ENCODE measurements at regions not wholly inside any gene's neighbourhood (a gene's known extent, or its start where the extent isn't known, plus 50 kb on each side); places are given as distances from the start of the nearest gene placed in this dataset.
A peak's percentile ranks its signal among the peaks of the same experiment; 100 is the strongest.

DNA sequence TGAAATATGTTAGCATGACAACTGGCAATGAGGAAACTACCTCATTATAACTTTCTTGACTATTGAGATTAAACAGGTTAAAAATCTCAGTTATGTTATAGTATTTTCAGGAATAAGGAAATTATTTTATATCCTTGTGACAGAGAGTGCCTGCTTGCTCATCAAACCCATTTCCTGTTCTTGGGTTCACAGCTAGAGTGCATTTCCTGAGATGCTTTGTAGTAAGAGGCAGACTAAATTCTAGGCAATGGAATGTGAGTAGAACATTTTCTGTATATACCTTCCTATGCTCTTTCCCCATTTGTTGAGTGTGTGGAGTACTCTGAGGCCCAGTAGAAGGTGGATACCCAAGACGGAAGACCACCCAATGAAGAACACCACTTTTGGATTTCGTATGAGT, 96.9 kb upstream of the CASK start:
- H3K36me3 ChIP-seq (ENCODE audit: insufficient read depth, low read length, poor library complexity, severe bottlenecking), result no peaks in the 10 kb centered on the region
- no peaks in the 10 kb centered on the region for H3K27me3 ChIP-seq (replicated peaks; ENCODE audit: insufficient read depth, low read depth, low read length, poor library complexity)
- intact Hi-C loops (cut with micrococcal nuclease; ENCODE audit: unreplicated experiment), result no loop called here
- no peak overlapping the region for H3K27ac ChIP-seq (ENCODE audit: low read depth, low read length, poor library complexity, severe bottlenecking)
- BruUV-seq (replicated peaks), result no TSS peak
- CTCF ChIA-PET, result no interaction called here
- H3K9me3 ChIP-seq (ENCODE audit: low read depth, low read length, poor library complexity, severe bottlenecking), result no peaks in the 10 kb centered on the region
- peak; percentile 14 for DNase-seq (ENCODE audit: low spot score)
- POLR2A ChIA-PET (ENCODE audit: low non-redundant PET), result no interaction called here
- no peaks in the 10 kb centered on the region for H3K4me1 ChIP-seq (ENCODE audit: insufficient read depth, low read length, poor library complexity, severe bottlenecking)
- TF ChIP-seq EZH2 (IDR thresholded peaks at IDR 0.05; ENCODE audit: borderline replicate concordance, low read depth, low read length, poor library complexity, severe bottlenecking) (no peak), CTCF (conservative IDR thresholded peaks at IDR 0.05; ENCODE audit: low read depth, low read length) (no peak)
- H3K4me3 ChIP-seq (ENCODE audit: low read depth, low read length, poor library complexity, severe bottlenecking), result no peak overlapping the region

- DNase-seq (ENCODE audit: low spot score), result no peak
- H3K4me3 ChIP-seq (ENCODE audit: low read depth, low read length, poor library complexity, severe bottlenecking), result no peak overlapping the region
- no peak for TF ChIP-seq CTCF (conservative IDR thresholded peaks at IDR 0.05; ENCODE audit: low read depth, low read length)
- no peak for TF ChIP-seq EZH2 (IDR thresholded peaks at IDR 0.05; ENCODE audit: borderline replicate concordance, low read depth, low read length, poor library complexity, severe bottlenecking)
- H3K27ac ChIP-seq (ENCODE audit: low read depth, low read length, poor library complexity, severe bottlenecking), result no peak overlapping the region
- no peaks in the 10 kb centered on the region for H3K9me3 ChIP-seq (ENCODE audit: low read depth, low read length, poor library complexity, severe bottlenecking)
- CTCF ChIA-PET, result no interaction called here
- H3K36me3 ChIP-seq (ENCODE audit: insufficient read depth, low read length, poor library complexity, severe bottlenecking), result no peaks in the 10 kb centered on the region
- intact Hi-C loops (cut with micrococcal nuclease; ENCODE audit: unreplicated experiment), result no loop called here
- POLR2A ChIA-PET (ENCODE audit: low non-redundant PET), result no interaction called here
- no peaks in the 10 kb centered on the region for H3K27me3 ChIP-seq (replicated peaks; ENCODE audit: insufficient read depth, low read depth, low read length, poor library complexity)
- H3K4me1 ChIP-seq (ENCODE audit: insufficient read depth, low read length, poor library complexity, severe bottlenecking), result no peaks in the 10 kb centered on the region
- no TSS peak for BruUV-seq (replicated peaks)
Observed at GRCh38 chrX:42017971-42018370, 94.6 kb upstream of the CASK start.

DNA sequence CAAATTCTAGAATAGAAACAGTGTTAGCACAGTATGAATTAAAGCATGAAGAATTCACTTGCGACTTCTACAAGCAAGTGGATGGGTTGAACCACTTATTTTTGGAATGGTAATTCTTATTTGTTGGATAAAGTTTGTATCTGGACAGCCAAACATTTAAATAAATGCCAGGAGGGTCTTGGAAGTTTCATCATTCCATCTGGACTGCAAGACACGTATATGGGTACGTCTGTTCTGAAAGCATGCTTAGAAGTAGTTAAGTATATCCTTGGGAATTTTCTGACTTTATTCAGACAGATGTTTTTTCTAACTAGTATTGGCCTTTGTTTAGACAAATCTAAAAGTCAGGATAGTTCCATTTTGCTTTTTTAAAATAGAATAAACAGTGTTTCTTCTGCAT, 77.5 kb upstream of the CASK start:
- POLR2A ChIA-PET (ENCODE audit: low non-redundant PET), result no interaction called here
- DNase-seq (ENCODE audit: low spot score), result no peak

More for the DNA sequence above, 77.5 kb upstream of the CASK start:
- Histone ChIP-seq H3K36me3 (ENCODE audit: insufficient read depth, low read length, poor library complexity, severe bottlenecking) (no peaks in the 10 kb centered on the region), H3K9me3 (ENCODE audit: low read depth, low read length, poor library complexity, severe bottlenecking) (no peaks in the 10 kb centered on the region), H3K27me3 (replicated peaks; ENCODE audit: insufficient read depth, low read depth, low read length, poor library complexity) (no peaks in the 10 kb centered on the region), H3K4me3 (ENCODE audit: low read depth, low read length, poor library complexity, severe bottlenecking) (no peak overlapping the region), H3K4me1 (ENCODE audit: insufficient read depth, low read length, poor library complexity, severe bottlenecking) (no peaks in the 10 kb centered on the region), H3K27ac (ENCODE audit: low read depth, low read length, poor library complexity, severe bottlenecking) (no peak overlapping the region)
- CTCF ChIA-PET, result no interaction called here
- intact Hi-C loops (cut with micrococcal nuclease; ENCODE audit: unreplicated experiment), result no loop called here
- no peak for TF ChIP-seq CTCF (conservative IDR thresholded peaks at IDR 0.05; ENCODE audit: low read depth, low read length)
- TF ChIP-seq EZH2 (IDR thresholded peaks at IDR 0.05; ENCODE audit: borderline replicate concordance, low read depth, low read length, poor library complexity, severe bottlenecking), result no peak
- BruUV-seq (replicated peaks), result no TSS peak

All from A673 (cell line).